ENCODE measurements at regions not wholly inside any gene's neighbourhood (a gene's known extent, or its start where the extent isn't known, plus 50 kb on each side); places are given as distances from the start of the nearest gene placed in this dataset.
"Not testable (repeated sequence)": the region's sequence is repeated elsewhere in the genome, so short reads cannot be mapped to it uniquely, and the experiment has no call there.

DNA sequence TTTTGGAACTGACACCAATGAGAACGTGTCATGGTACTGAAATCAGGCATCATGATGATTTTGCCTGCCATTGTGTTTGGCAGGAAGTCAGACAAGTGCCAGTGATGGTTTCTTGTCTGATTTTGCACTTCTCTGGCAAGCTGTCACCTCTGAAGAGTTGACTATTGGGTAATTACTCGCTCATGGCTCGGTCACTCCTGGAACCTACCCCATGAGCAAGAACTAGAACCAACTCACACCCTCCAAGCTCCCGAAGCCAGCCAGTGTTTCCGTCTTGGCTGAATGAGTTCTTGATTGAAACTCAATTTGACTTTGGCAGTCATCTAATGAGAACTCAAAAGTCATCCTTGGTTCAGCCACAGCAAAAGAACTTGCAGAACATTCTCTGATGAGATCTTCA, 73.9 kb downstream of the CDRT15L2 start:
- H3K4me3 ChIP-seq (ENCODE audit: low read length, poor library complexity, severe bottlenecking); H2AFZ ChIP-seq (ENCODE audit: low read length); H3F3A ChIP-seq (ENCODE audit: low read depth); H3K4me1 ChIP-seq (ENCODE audit: insufficient read depth, low read length, poor library complexity, severe bottlenecking); H3K79me2 ChIP-seq (ENCODE audit: insufficient read depth, low read length); H4K20me1 ChIP-seq (ENCODE audit: insufficient read depth, low read length, poor library complexity, severe bottlenecking); H3K27me3 ChIP-seq (ENCODE audit: insufficient read depth, low read length, poor library complexity, severe bottlenecking); H3K4me2 ChIP-seq (ENCODE audit: low read depth, low read length, poor library complexity, severe bottlenecking); H3K36me3 ChIP-seq (ENCODE audit: insufficient read depth, low read length); H3K9ac ChIP-seq (ENCODE audit: low read depth, low read length, poor library complexity, severe bottlenecking); H3K9me2 ChIP-seq (replicated peaks; ENCODE audit: low read depth, low read length); H3K9me3 ChIP-seq (ENCODE audit: insufficient read depth, low read depth, low read length): not testable (repeated sequence)

DNA sequence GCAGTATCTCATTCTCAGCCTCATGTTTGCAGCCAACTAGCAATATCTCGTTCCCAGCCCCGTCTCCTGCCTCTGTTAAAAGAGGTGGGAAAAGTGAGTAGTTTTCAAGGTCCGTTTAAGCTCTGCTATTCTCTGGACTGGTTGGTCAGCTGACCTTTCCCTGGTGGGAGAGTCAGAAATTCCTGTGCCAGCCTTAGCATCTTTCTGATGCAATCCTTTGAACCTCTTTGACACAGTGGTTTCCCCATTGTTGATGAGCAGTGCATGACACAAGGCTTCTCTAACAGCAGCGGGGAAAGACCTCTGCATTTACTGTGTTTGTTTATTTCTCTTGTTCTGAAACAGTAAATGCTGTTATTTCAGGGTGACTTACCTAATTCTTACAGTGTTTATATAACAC, 74.6 kb downstream of the CDRT15L2 start:
- H3K9me2 ChIP-seq (replicated peaks; ENCODE audit: low read depth, low read length); H3K4me3 ChIP-seq (ENCODE audit: low read length, poor library complexity, severe bottlenecking); H2AFZ ChIP-seq (ENCODE audit: low read length); H3K27me3 ChIP-seq (ENCODE audit: insufficient read depth, low read length, poor library complexity, severe bottlenecking); H3K4me2 ChIP-seq (ENCODE audit: low read depth, low read length, poor library complexity, severe bottlenecking); H3K9me3 ChIP-seq (ENCODE audit: insufficient read depth, low read depth, low read length); H3K9ac ChIP-seq (ENCODE audit: low read depth, low read length, poor library complexity, severe bottlenecking); H3F3A ChIP-seq (ENCODE audit: low read depth); H3K36me3 ChIP-seq (ENCODE audit: insufficient read depth, low read length); H3K4me1 ChIP-seq (ENCODE audit: insufficient read depth, low read length, poor library complexity, severe bottlenecking); H4K20me1 ChIP-seq (ENCODE audit: insufficient read depth, low read length, poor library complexity, severe bottlenecking); H3K79me2 ChIP-seq (ENCODE audit: insufficient read depth, low read length): not testable (repeated sequence)

DNA sequence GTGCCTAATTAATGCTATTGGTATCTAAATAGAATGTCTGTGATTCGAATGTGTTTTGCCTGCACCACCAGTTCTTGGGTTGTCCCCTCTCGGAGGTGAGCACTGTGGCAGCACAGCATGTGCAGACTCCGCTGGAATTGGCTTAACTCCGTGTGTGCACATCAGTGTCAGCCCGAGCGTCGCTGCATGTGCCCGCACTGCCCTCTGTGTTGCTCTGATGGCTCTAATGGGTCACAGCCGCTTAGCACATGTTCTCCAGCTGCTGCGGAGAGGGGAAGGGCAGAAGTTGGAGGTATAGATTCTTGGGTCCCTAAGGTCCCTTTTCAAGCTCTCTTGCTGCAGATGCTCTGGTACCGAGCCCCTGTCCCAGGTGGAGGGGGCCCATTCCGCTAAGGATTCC, 75.1 kb downstream of the CDRT15L2 start:
- not testable (repeated sequence) for H3K4me1 ChIP-seq (ENCODE audit: insufficient read depth, low read length, poor library complexity, severe bottlenecking); H3K4me3 ChIP-seq (ENCODE audit: low read length, poor library complexity, severe bottlenecking); H3K36me3 ChIP-seq (ENCODE audit: insufficient read depth, low read length); H4K20me1 ChIP-seq (ENCODE audit: insufficient read depth, low read length, poor library complexity, severe bottlenecking); H3K27me3 ChIP-seq (ENCODE audit: insufficient read depth, low read length, poor library complexity, severe bottlenecking); H3K9ac ChIP-seq (ENCODE audit: low read depth, low read length, poor library complexity, severe bottlenecking); H3F3A ChIP-seq (ENCODE audit: low read depth); H3K9me2 ChIP-seq (replicated peaks; ENCODE audit: low read depth, low read length); H2AFZ ChIP-seq (ENCODE audit: low read length); H3K9me3 ChIP-seq (ENCODE audit: insufficient read depth, low read depth, low read length); H3K79me2 ChIP-seq (ENCODE audit: insufficient read depth, low read length); H3K4me2 ChIP-seq (ENCODE audit: low read depth, low read length, poor library complexity, severe bottlenecking)

DNA sequence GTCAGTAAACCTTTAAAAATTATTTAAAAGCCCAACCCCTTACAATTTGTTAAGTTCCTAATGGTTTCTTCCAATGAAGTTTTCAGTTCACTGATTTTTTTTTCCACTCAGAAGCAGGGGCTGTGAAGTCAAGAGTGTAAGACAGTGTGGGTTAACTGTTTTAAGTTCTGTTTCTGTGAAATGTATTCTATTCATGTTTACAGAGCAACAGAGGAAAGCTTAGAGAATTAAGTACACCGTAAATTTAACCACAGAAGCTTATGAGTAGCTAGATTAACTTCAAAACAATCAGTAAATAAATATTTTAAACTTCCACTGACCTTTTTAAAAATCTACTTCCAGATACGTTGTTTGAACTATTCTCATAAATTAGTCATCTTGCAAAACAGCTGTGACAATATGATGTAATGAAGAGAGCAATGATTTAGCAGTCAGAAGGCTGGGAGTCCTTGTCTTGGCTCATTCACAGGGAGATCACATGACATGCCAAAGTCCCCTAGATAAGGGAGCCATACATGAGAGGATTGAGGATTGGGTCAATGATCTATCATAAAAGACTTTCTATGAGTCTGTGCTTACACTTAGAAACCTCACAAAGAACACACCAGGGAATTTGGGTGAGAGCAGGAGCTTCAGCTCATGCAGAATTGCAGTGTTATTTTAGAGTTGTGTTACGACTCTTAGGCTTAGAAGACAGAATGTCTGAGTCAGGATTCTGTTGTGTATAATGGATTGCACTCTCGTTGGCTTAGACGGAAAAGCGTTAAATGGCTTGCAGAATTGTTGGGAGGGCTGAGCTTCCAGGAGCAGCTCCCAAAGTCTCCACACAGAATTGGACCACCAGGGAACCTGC, 85.8 kb downstream of the CDRT15L2 start:
- H4K20me1 ChIP-seq (ENCODE audit: insufficient read depth, low read length, poor library complexity, severe bottlenecking); H3K9me2 ChIP-seq (replicated peaks; ENCODE audit: low read depth, low read length); H3K4me2 ChIP-seq (ENCODE audit: low read depth, low read length, poor library complexity, severe bottlenecking); H3F3A ChIP-seq (ENCODE audit: low read depth); H3K27me3 ChIP-seq (ENCODE audit: insufficient read depth, low read length, poor library complexity, severe bottlenecking); H3K9me3 ChIP-seq (ENCODE audit: insufficient read depth, low read depth, low read length); H3K9ac ChIP-seq (ENCODE audit: low read depth, low read length, poor library complexity, severe bottlenecking); H3K4me3 ChIP-seq (ENCODE audit: low read length, poor library complexity, severe bottlenecking); H2AFZ ChIP-seq (ENCODE audit: low read length); H3K79me2 ChIP-seq (ENCODE audit: insufficient read depth, low read length); H3K36me3 ChIP-seq (ENCODE audit: insufficient read depth, low read length); H3K4me1 ChIP-seq (ENCODE audit: insufficient read depth, low read length, poor library complexity, severe bottlenecking): not testable (repeated sequence)

DNA sequence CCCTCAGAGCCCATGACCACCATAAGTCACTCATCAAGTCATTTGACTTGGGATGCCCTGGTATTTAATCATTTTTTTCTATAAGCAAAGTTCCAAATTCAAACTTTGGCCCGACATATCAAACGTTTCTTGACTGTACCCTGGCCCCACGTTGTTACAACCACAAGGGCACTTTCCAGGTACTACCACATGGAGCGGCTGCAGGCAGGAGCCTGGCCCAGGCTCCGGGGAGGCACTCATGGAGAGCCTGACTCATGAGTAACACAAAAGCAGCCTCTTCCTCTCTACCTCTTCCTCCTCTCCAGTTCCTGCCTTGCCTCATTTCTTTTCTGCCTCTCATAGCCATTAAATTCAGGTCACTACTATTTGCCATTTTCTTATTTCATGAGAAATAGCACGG, 87.2 kb downstream of the CDRT15L2 start:
- H4K20me1 ChIP-seq (ENCODE audit: insufficient read depth, low read length, poor library complexity, severe bottlenecking); H3K9me3 ChIP-seq (ENCODE audit: insufficient read depth, low read depth, low read length); H3K36me3 ChIP-seq (ENCODE audit: insufficient read depth, low read length); H3K4me1 ChIP-seq (ENCODE audit: insufficient read depth, low read length, poor library complexity, severe bottlenecking); H3K9ac ChIP-seq (ENCODE audit: low read depth, low read length, poor library complexity, severe bottlenecking); H3K4me3 ChIP-seq (ENCODE audit: low read length, poor library complexity, severe bottlenecking); H3F3A ChIP-seq (ENCODE audit: low read depth); H3K9me2 ChIP-seq (replicated peaks; ENCODE audit: low read depth, low read length); H3K4me2 ChIP-seq (ENCODE audit: low read depth, low read length, poor library complexity, severe bottlenecking); H2AFZ ChIP-seq (ENCODE audit: low read length); H3K27me3 ChIP-seq (ENCODE audit: insufficient read depth, low read length, poor library complexity, severe bottlenecking); H3K79me2 ChIP-seq (ENCODE audit: insufficient read depth, low read length): not testable (repeated sequence)

DNA sequence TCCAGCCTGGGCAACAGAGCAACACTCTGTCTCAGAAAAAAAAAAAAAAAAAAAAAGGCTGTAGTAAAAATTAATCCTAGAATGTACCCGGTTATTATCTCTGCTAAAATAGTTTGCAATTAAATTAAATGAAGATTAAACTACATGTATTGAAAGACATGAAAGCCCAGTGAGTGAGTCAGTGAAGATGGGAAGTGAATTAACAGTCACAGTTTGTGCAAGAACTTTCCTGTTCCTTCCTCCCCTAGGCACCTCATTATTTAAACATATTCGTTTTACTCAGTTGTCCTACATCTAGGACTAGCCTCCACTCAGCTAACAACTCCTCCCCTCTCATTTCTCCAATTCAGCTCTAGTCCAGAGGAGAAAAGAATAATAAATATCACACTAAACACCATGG, 88.2 kb downstream of the CDRT15L2 start:
- H3K9ac ChIP-seq (ENCODE audit: low read depth, low read length, poor library complexity, severe bottlenecking); H4K20me1 ChIP-seq (ENCODE audit: insufficient read depth, low read length, poor library complexity, severe bottlenecking); H3K4me1 ChIP-seq (ENCODE audit: insufficient read depth, low read length, poor library complexity, severe bottlenecking); H3F3A ChIP-seq (ENCODE audit: low read depth); H3K4me2 ChIP-seq (ENCODE audit: low read depth, low read length, poor library complexity, severe bottlenecking); H3K79me2 ChIP-seq (ENCODE audit: insufficient read depth, low read length); H3K27me3 ChIP-seq (ENCODE audit: insufficient read depth, low read length, poor library complexity, severe bottlenecking); H2AFZ ChIP-seq (ENCODE audit: low read length); H3K36me3 ChIP-seq (ENCODE audit: insufficient read depth, low read length); H3K9me2 ChIP-seq (replicated peaks; ENCODE audit: low read depth, low read length); H3K9me3 ChIP-seq (ENCODE audit: insufficient read depth, low read depth, low read length); H3K4me3 ChIP-seq (ENCODE audit: low read length, poor library complexity, severe bottlenecking): not testable (repeated sequence)

DNA sequence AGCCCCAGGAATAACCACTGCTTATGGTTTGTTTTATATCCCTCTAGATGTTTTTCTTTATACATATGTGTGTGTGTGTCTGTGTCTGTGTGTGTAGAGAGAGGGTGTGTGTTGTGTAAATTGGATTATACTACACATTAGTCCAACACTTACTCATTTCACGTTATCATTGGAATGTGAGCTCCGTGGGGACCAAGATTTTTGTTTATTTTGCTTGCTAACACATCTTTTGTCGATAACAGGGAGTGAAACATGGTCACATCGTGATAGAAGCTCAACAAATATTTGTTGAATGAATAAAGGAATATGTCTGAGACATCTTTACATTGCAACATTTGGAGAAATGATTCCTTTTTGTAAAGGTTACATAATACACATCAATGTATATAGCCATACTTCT, 88.8 kb downstream of the CDRT15L2 start:
- not testable (repeated sequence) for H2AFZ ChIP-seq (ENCODE audit: low read length); H3F3A ChIP-seq (ENCODE audit: low read depth); H3K36me3 ChIP-seq (ENCODE audit: insufficient read depth, low read length); H3K9ac ChIP-seq (ENCODE audit: low read depth, low read length, poor library complexity, severe bottlenecking); H3K4me2 ChIP-seq (ENCODE audit: low read depth, low read length, poor library complexity, severe bottlenecking); H4K20me1 ChIP-seq (ENCODE audit: insufficient read depth, low read length, poor library complexity, severe bottlenecking); H3K79me2 ChIP-seq (ENCODE audit: insufficient read depth, low read length); H3K9me2 ChIP-seq (replicated peaks; ENCODE audit: low read depth, low read length); H3K9me3 ChIP-seq (ENCODE audit: insufficient read depth, low read depth, low read length); H3K4me3 ChIP-seq (ENCODE audit: low read length, poor library complexity, severe bottlenecking); H3K27me3 ChIP-seq (ENCODE audit: insufficient read depth, low read length, poor library complexity, severe bottlenecking); H3K4me1 ChIP-seq (ENCODE audit: insufficient read depth, low read length, poor library complexity, severe bottlenecking)

Data from Loucy (cell line).